ENCODE measurements at regions not wholly inside any gene's neighbourhood (a gene's known extent, or its start where the extent isn't known, plus 50 kb on each side); places are given as distances from the start of the nearest gene placed in this dataset.

DNA sequence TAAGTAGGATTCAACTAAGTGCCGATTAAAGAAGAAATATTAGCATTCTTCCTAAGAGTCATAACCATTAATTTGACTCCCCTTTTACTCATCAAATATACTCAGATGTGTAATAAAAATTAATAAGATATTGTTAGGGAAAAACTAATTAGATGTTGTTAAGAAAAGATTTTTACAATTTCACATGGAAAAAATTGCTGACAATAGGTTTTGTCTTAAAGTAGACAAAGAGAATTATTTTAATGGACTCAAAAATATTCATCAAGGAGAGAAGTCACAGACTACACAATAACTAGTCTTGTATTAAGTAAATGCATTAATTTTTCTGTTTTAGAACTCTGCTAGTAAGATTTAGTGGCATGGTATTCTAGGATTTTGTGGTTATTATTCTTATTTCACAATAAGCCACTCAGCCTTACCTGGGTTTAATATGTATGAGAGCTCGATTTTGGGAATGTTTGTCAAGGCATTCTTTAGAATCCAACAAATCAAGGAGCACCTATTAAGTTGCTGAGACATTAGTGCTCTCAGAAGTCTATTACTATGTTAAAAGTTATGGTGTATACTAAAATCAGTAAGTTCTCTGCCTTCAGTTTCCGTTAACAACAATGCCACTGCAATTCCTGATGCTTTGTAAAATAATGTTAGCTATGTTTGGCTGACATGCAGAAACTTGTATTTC, 110.2 kb upstream of the UGT8 start:
- Histone ChIP-seq H2BK15ac (ENCODE audit: low read depth, poor library complexity, severe bottlenecking) (no peak overlapping the region), H3K18ac (ENCODE audit: low read depth in 1 of 2, low read length in 2 of 2) (no peak overlapping the region), H3K14ac (ENCODE audit: low read length in 2 of 2) (no peak overlapping the region), H2AK5ac (ENCODE audit: low read length, severe bottlenecking) (no peak overlapping the region), H3K23ac (ENCODE audit: low read length in 2 of 2) (no peak overlapping the region), H3K4me2 (ENCODE audit: low read length, poor library complexity, severe bottlenecking) (no peak overlapping the region), H2BK120ac (ENCODE audit: low read depth, low read length) (no peak overlapping the region), H4K8ac (ENCODE audit: low read length) (no peak overlapping the region), H3K4ac (ENCODE audit: low read depth in 1 of 2, low read length in 2 of 2) (no peak overlapping the region), H3K9me3 (ENCODE audit: control insufficient read depth, low read length) (no peaks in the 10 kb centered on the region), H3K9ac (ENCODE audit: low read length) (no peak overlapping the region), H4K91ac (ENCODE audit: low read length) (no peak overlapping the region), H2AFZ (ENCODE audit: low read depth, low read length) (no peak overlapping the region), H2BK12ac (ENCODE audit: low read length in 2 of 2) (no peak overlapping the region), H3K27me3 (ENCODE audit: control insufficient read depth in 1 of 2, insufficient read depth in 1 of 2, low read length in 2 of 2) (no peaks in the 10 kb centered on the region), H3K4me3 (ENCODE audit: insufficient read depth in 1 of 2, low read depth in 1 of 2, low read length in 2 of 2) (no peak overlapping the region), H3K36me3 (ENCODE audit: control insufficient read depth in 1 of 2, insufficient read depth in 2 of 2, low read depth in 1 of 2, low read length in 2 of 2) (no peaks in the 10 kb centered on the region), H3K4me1 (ENCODE audit: control insufficient read depth, insufficient read depth, low read depth, low read length) (no peaks in the 10 kb centered on the region), H3K27ac (ENCODE audit: low read length, poor library complexity, severe bottlenecking) (no peak overlapping the region), H2BK5ac (ENCODE audit: low read depth, low read length, poor library complexity, severe bottlenecking) (no peak overlapping the region), H3K79me1 (replicated peaks; ENCODE audit: low read length, poor library complexity, severe bottlenecking) (no peaks in the 10 kb centered on the region)
- WGBS = 83% methylated on average over 1 of the region's 3 CpGs
- DNase-seq = no peak

DNA sequence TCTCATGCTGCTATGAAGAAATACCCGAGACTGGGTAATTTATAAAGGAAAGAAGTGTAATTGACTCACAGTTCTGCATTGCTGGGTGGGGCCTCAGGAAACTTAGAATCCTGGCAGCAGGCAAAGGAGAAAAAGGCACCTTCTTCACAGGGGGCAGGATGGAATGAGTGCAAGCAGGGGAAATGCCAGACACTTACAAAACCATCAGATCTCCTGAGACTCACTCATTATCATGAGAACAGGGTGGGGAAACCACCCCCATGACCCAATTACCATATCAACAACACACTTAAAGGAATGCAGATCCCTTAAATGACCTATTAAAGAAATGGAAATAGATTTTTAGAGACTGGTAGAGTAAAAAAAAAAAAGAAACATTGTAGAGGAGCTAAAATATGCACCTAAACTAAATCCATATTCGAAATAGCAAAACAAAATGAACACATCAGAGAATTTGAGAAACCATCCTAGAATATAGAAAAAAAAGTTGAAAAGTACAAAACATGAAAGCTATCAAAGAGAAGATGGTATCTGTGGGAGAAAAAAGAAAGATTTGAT, 104.3 kb upstream of the UGT8 start:
- Histone ChIP-seq H2BK12ac (ENCODE audit: low read length in 2 of 2) (no peak overlapping the region), H3K9ac (ENCODE audit: low read length) (no peak overlapping the region), H3K18ac (ENCODE audit: low read depth in 1 of 2, low read length in 2 of 2) (no peak overlapping the region), H3K9me3 (ENCODE audit: control insufficient read depth, low read length) (no peaks in the 10 kb centered on the region), H2BK120ac (ENCODE audit: low read depth, low read length) (no peak overlapping the region), H2BK15ac (ENCODE audit: low read depth, poor library complexity, severe bottlenecking) (no peak overlapping the region), H2AFZ (ENCODE audit: low read depth, low read length) (no peak overlapping the region), H3K4me2 (ENCODE audit: low read length, poor library complexity, severe bottlenecking) (no peak overlapping the region), H2BK5ac (ENCODE audit: low read depth, low read length, poor library complexity, severe bottlenecking) (no peak overlapping the region), H3K23ac (ENCODE audit: low read length in 2 of 2) (no peak overlapping the region), H3K4ac (ENCODE audit: low read depth in 1 of 2, low read length in 2 of 2) (no peak overlapping the region), H3K4me3 (ENCODE audit: insufficient read depth in 1 of 2, low read depth in 1 of 2, low read length in 2 of 2) (no peak overlapping the region), H4K91ac (ENCODE audit: low read length) (no peak overlapping the region), H3K14ac (ENCODE audit: low read length in 2 of 2) (no peak overlapping the region), H2AK5ac (ENCODE audit: low read length, severe bottlenecking) (no peak overlapping the region), H4K8ac (ENCODE audit: low read length) (no peak overlapping the region), H3K27ac (ENCODE audit: low read length, poor library complexity, severe bottlenecking) (no peak overlapping the region), H3K27me3 (ENCODE audit: control insufficient read depth in 1 of 2, insufficient read depth in 1 of 2, low read length in 2 of 2) (no peaks in the 10 kb centered on the region), H3K79me1 (replicated peaks; ENCODE audit: low read length, poor library complexity, severe bottlenecking) (no peaks in the 10 kb centered on the region), H3K4me1 (ENCODE audit: control insufficient read depth, insufficient read depth, low read depth, low read length) (no peaks in the 10 kb centered on the region), H3K36me3 (ENCODE audit: control insufficient read depth in 1 of 2, insufficient read depth in 2 of 2, low read depth in 1 of 2, low read length in 2 of 2) (no peaks in the 10 kb centered on the region)
- WGBS = 50% methylated on average over 1 of the region's 2 CpGs
- DNase-seq = no peak

DNA sequence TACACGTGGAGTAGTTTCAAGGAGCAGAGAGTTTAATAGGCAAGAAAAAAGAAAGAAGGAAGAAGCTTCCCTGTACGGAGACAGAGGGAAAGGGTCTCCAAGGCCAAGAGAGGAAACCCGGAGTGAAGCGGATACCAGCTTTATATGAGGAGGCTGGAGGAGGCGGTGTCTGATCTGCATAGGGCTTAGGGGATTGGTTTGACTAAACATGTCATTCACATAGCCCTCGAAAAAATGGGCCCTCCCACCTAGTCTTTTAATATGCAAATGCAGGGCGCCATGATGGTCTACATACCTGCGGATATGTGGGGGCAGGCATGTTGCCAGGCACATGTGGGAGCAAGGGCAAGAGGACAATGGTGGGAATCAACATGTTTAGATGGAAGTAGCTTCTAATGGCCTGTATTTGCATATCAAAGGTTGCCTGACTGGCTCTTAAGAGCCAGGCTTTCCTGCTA, 103.1 kb upstream of the UGT8 start:
- Histone ChIP-seq H3K9me3 (ENCODE audit: control insufficient read depth, low read length) (no peaks in the 10 kb centered on the region), H2AFZ (ENCODE audit: low read depth, low read length) (no peak overlapping the region), H3K4me3 (ENCODE audit: insufficient read depth in 1 of 2, low read depth in 1 of 2, low read length in 2 of 2) (no peak overlapping the region), H3K18ac (ENCODE audit: low read depth in 1 of 2, low read length in 2 of 2) (no peak overlapping the region), H3K23ac (ENCODE audit: low read length in 2 of 2) (peak overlapping the region in 1 of 2 experiments; percentile 24), H2BK5ac (ENCODE audit: low read depth, low read length, poor library complexity, severe bottlenecking) (no peak overlapping the region), H3K36me3 (ENCODE audit: control insufficient read depth in 1 of 2, insufficient read depth in 2 of 2, low read depth in 1 of 2, low read length in 2 of 2) (no peaks in the 10 kb centered on the region), H3K27ac (ENCODE audit: low read length, poor library complexity, severe bottlenecking) (no peak overlapping the region), H3K79me1 (replicated peaks; ENCODE audit: low read length, poor library complexity, severe bottlenecking) (no peaks in the 10 kb centered on the region), H4K8ac (ENCODE audit: low read length) (no peak overlapping the region), H2AK5ac (ENCODE audit: low read length, severe bottlenecking) (no peak overlapping the region), H3K14ac (ENCODE audit: low read length in 2 of 2) (no peak overlapping the region), H3K4me1 (ENCODE audit: control insufficient read depth, insufficient read depth, low read depth, low read length) (no peaks in the 10 kb centered on the region), H3K27me3 (ENCODE audit: control insufficient read depth in 1 of 2, insufficient read depth in 1 of 2, low read length in 2 of 2) (no peaks in the 10 kb centered on the region), H4K91ac (ENCODE audit: low read length) (no peak overlapping the region), H3K9ac (ENCODE audit: low read length) (no peak overlapping the region), H2BK15ac (ENCODE audit: low read depth, poor library complexity, severe bottlenecking) (no peak overlapping the region), H3K4ac (ENCODE audit: low read depth in 1 of 2, low read length in 2 of 2) (no peak overlapping the region), H2BK12ac (ENCODE audit: low read length in 2 of 2) (no peak overlapping the region), H3K4me2 (ENCODE audit: low read length, poor library complexity, severe bottlenecking) (no peak overlapping the region), H2BK120ac (ENCODE audit: low read depth, low read length) (no peak overlapping the region)
- no peak for DNase-seq
- whole genome bisulfite sequencing = 63% methylated on average over 7 of the region's 8 CpGs

DNA sequence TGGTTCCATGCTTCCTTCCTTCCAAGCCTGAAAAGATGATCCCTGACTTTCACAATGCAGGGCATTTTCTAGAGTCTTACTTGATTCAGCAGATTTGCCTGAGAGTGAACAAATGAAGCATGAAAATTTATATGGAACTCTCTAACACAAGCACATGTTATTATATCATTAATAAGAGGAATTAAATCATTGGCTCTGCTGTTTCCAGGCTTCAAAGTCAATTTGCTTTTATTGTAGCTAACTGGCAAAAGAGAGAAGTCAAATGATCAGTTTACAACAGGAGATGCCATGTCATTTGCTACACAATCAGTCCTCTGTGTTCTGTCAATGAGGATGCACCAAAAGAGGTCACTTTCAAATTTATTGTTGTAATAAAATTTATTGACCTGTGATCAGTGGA, 101.5 kb upstream of the UGT8 start:
- H3K4me1 ChIP-seq (ENCODE audit: control insufficient read depth, insufficient read depth, low read depth, low read length) = no peaks in the 10 kb centered on the region
- H3K4me2 ChIP-seq (ENCODE audit: low read length, poor library complexity, severe bottlenecking) = no peak overlapping the region
- H3K9ac ChIP-seq (ENCODE audit: low read length) = no peak overlapping the region
- no peak overlapping the region for H2BK120ac ChIP-seq (ENCODE audit: low read depth, low read length)
- H3K27me3 ChIP-seq (ENCODE audit: control insufficient read depth in 1 of 2, insufficient read depth in 1 of 2, low read length in 2 of 2) = no peaks in the 10 kb centered on the region
- no peak for DNase-seq
- no peaks in the 10 kb centered on the region for H3K79me1 ChIP-seq (replicated peaks; ENCODE audit: low read length, poor library complexity, severe bottlenecking)
- no peak overlapping the region for H2AFZ ChIP-seq (ENCODE audit: low read depth, low read length)
- H3K4me3 ChIP-seq (ENCODE audit: insufficient read depth in 1 of 2, low read depth in 1 of 2, low read length in 2 of 2) = no peak overlapping the region
- H3K23ac ChIP-seq (ENCODE audit: low read length in 2 of 2) = no peak overlapping the region
- no peak overlapping the region for H2BK12ac ChIP-seq (ENCODE audit: low read length in 2 of 2)
- no peak overlapping the region for H4K91ac ChIP-seq (ENCODE audit: low read length)
- H3K9me3 ChIP-seq (ENCODE audit: control insufficient read depth, low read length) = no peaks in the 10 kb centered on the region
- no peak overlapping the region for H2BK5ac ChIP-seq (ENCODE audit: low read depth, low read length, poor library complexity, severe bottlenecking)
- H4K8ac ChIP-seq (ENCODE audit: low read length) = no peak overlapping the region
- no peak overlapping the region for H3K27ac ChIP-seq (ENCODE audit: low read length, poor library complexity, severe bottlenecking)
- H3K18ac ChIP-seq (ENCODE audit: low read depth in 1 of 2, low read length in 2 of 2) = no peak overlapping the region
- H3K14ac ChIP-seq (ENCODE audit: low read length in 2 of 2) = no peak overlapping the region
- no peak overlapping the region for H2AK5ac ChIP-seq (ENCODE audit: low read length, severe bottlenecking)
- no peak overlapping the region for H3K4ac ChIP-seq (ENCODE audit: low read depth in 1 of 2, low read length in 2 of 2)
- H3K36me3 ChIP-seq (ENCODE audit: control insufficient read depth in 1 of 2, insufficient read depth in 2 of 2, low read depth in 1 of 2, low read length in 2 of 2) = no peaks in the 10 kb centered on the region
- H2BK15ac ChIP-seq (ENCODE audit: low read depth, poor library complexity, severe bottlenecking) = no peak overlapping the region

All from mesenchymal stem cell (in vitro differentiated cells and primary cell).